ENCODE measurements at regions not wholly inside any gene's neighbourhood (a gene's known extent, or its start where the extent isn't known, plus 50 kb on each side); places are given as distances from the start of the nearest gene placed in this dataset.
A peak's percentile ranks its signal among the peaks of the same experiment; 100 is the strongest.

DNA sequence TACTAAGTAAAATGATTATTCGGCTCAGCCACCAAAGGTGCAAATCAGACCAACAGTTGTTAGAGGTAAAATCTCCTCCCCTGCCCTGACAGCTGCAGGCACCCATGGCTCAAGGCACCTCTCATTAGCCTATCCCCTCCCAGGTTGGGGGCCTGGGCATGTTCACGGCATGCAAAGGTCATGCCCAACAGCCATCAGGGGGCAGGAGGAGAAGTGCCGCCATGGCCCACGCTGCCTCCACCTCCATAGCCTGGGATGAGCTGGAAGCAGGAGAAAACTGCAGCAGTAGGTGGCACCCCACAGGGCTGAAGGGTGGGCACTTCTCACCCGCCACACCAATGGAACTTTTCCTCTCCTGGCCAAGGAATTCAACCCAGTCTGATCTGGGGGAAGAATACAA is 146.4 kb upstream of the COX10 start:
- DNase-seq (ENCODE audit: low read depth) = no peak
- TF ChIP-seq, protein P1, sequence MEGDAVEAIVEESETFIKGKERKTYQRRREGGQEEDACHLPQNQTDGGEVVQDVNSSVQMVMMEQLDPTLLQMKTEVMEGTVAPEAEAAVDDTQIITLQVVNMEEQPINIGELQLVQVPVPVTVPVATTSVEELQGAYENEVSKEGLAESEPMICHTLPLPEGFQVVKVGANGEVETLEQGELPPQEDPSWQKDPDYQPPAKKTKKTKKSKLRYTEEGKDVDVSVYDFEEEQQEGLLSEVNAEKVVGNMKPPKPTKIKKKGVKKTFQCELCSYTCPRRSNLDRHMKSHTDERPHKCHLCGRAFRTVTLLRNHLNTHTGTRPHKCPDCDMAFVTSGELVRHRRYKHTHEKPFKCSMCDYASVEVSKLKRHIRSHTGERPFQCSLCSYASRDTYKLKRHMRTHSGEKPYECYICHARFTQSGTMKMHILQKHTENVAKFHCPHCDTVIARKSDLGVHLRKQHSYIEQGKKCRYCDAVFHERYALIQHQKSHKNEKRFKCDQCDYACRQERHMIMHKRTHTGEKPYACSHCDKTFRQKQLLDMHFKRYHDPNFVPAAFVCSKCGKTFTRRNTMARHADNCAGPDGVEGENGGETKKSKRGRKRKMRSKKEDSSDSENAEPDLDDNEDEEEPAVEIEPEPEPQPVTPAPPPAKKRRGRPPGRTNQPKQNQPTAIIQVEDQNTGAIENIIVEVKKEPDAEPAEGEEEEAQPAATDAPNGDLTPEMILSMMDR (conservative IDR thresholded peaks at IDR 0.05; ENCODE audit: control insufficient read depth, insufficient read depth, low read depth, low read length) = no peak
- no peak overlapping the region for H3K4me3 ChIP-seq (ENCODE audit: control insufficient read depth, low read depth, low read length)

DNA sequence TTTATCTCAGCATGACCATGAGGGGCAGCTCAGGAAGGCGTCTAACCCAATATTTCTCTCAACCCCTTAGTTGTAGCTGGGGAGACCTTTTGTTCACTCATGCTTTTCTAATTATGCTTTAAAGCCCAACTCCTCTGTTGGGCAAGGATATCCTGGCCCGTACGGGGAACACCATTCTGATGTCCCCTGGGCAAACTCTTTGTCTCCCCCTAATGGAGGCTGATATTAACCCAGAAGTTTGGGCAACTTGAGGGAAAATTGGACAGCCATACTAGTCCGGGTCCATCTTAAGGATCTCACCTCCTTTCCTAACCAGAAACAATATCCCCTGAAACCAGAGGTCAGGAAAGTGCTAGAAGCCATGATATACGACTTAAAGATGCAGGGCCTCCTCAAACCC is 143.7 kb upstream of the COX10 start:
- TF ChIP-seq, protein P1 (conservative IDR thresholded peaks at IDR 0.05; ENCODE audit: control insufficient read depth, insufficient read depth, low read depth, low read length) = peak; percentile 34
- H3K4me3 ChIP-seq (ENCODE audit: control insufficient read depth, low read depth, low read length) = no peak overlapping the region
- peak; percentile 16 for DNase-seq (ENCODE audit: low read depth)

DNA sequence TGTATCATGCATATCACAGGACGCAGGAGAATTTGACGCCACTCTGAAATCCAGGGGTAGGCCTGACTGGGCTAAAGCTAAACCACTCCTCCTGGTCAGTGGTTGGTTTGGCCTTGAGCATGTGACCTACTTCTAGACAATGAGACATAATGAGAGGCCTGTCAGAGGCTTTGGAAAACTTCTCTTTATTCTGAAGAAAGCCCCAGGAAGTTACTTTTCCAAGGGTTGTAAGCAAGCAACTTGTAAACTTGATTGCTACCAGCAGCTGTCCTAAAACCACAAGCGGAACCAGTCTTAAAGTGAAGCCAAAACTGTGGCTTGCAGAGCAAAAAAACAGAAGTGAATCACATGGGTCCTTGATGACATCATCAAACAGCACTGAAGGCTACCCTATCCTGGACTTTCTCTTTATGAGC is 138.2 kb upstream of the COX10 start:
- H3K4me3 ChIP-seq (ENCODE audit: control insufficient read depth, low read depth, low read length) = no peak overlapping the region
- peak; percentile 88 for DNase-seq (ENCODE audit: low read depth)
- TF ChIP-seq, protein P1 (conservative IDR thresholded peaks at IDR 0.05; ENCODE audit: control insufficient read depth, insufficient read depth, low read depth, low read length) = no peak

- H3K4me3 ChIP-seq (ENCODE audit: control insufficient read depth, low read depth, low read length) = no peak overlapping the region
- TF ChIP-seq, protein P1 (conservative IDR thresholded peaks at IDR 0.05; ENCODE audit: control insufficient read depth, insufficient read depth, low read depth, low read length) = no peak
- DNase-seq (ENCODE audit: low read depth) = peak; percentile 89
Observed at GRCh38 chr17:13931800-13932460, 137.4 kb upstream of the COX10 start.

GRCh38 chr17:13933441-13934276 is 135.6 kb upstream of the COX10 start:
- TF ChIP-seq, protein P1 (conservative IDR thresholded peaks at IDR 0.05; ENCODE audit: control insufficient read depth, insufficient read depth, low read depth, low read length) = no peak
- no peak for DNase-seq (ENCODE audit: low read depth)
- no peak overlapping the region for H3K4me3 ChIP-seq (ENCODE audit: control insufficient read depth, low read depth, low read length)

DNA sequence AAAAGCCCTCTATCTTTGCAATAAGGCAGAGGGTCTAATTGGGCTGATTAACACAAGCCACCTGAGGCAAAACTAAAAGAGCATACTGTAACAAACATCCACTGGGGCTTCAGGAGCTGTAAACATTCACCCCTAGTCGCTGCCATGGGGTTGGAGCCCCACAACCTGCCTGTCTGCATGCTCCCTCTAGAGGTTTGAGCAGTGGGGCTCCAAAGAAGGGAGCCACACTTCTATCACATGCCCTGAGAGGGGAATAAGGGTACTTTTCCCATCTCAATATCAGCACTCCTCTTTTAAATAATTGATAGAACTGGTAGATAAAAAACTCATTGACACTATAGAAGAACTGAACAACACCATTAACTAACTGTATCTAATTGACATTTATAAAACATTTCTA is 130.1 kb upstream of the COX10 start:
- TF ChIP-seq, protein P1 (conservative IDR thresholded peaks at IDR 0.05; ENCODE audit: control insufficient read depth, insufficient read depth, low read depth, low read length) = no peak
- DNase-seq (ENCODE audit: low read depth) = no peak

More for the DNA sequence above, 130.1 kb upstream of the COX10 start:
- H3K4me3 ChIP-seq (ENCODE audit: control insufficient read depth, low read depth, low read length) = no peak overlapping the region

Data from fibroblast of mammary gland (primary cell).